OCI-LY7 (cell line): ENCODE measurements at regions not wholly inside any gene's neighbourhood (a gene's known extent, or its start where the extent isn't known, plus 50 kb on each side); places are given as distances from the start of the nearest gene placed in this dataset.

Experiments
- CTCF ChIP-seq: fragments of 200-600 bp; sonication (generic); conservative IDR thresholded peaks from 2 replicates; pipeline ENCODE4 v1.5.1; 2014; ENCODE audit warnings: mild to moderate bottlenecking, antibody characterized with exemption, low read length, moderate library complexity, mixed read lengths
- EZH2phosphoT487 ChIP-seq: fragments of 200-600 bp; sonication (generic); IDR thresholded peaks from 2 replicates; pipeline ENCODE4 v1.6.1; 2018; ENCODE audit warnings: low read depth, borderline replicate concordance, mild to moderate bottlenecking, mixed run types, antibody characterized with exemption, low read length, moderate library complexity, mixed read lengths

GRCh38 chr2:161041356-161041755, 118.9 kb upstream of the TANK start:
- no peak for TF ChIP-seq CTCF
- no peak for TF ChIP-seq EZH2phosphoT487
